ENCODE measurements at regions not wholly inside any gene's neighbourhood (a gene's known extent, or its start where the extent isn't known, plus 50 kb on each side); places are given as distances from the start of the nearest gene placed in this dataset.

DNA sequence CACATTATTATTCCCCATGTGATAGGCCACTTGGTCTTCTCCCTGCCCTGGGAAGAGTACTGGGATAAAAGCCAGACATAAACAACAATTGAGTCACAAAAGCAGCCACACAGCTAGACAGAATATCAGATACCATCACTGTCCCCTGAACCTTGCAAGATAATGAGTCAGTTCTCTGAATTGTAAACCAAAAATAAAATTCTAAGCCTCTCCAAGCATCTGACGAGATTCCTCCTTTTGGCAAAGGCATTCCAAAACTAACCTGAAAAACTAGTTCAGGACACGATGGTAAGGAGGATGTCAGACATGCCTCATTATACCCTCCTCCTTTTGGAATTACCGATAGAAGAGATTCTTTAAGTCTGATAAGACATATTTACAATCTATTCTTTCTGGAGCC is 450.7 kb downstream of the HTR7 start:
- in situ Hi-C loops (cut with HindIII; ENCODE audit: extremely low pct_ligation_motif_present, low pct_unique_long_range_greater_than_20kb) = no loop called here
- no peak overlapping the region for H3K4me2 ChIP-seq (ENCODE audit: low read depth, low read length)
- DNase-seq (ENCODE audit: low spot score) (no peak), ATAC-seq (no peak), FAIRE-seq (no peak)
- no peak overlapping the region for H3K4me3 ChIP-seq (replicated peaks in 1 of 3; ENCODE audit: insufficient read depth in 1 of 3, low read depth in 2 of 3, low read length in 3 of 3)
- no peak overlapping the region for H3K9ac ChIP-seq (ENCODE audit: insufficient read depth, low read depth, low read length)
- no peaks in the 10 kb centered on the region for H3K4me1 ChIP-seq (ENCODE audit: insufficient read depth, low read length)
- TF ChIP-seq ARID2 (CRISPR knock-in tag; IDR thresholded peaks at IDR 0.05; ENCODE audit: borderline replicate concordance) = no peak
- no peak for TF ChIP-seq ZNF672 (CRISPR knock-in tag; IDR thresholded peaks at IDR 0.05)
- no peak for TF ChIP-seq AGO1 (IDR thresholded peaks at IDR 0.05; ENCODE audit: low read depth, low read length, poor library complexity, severe bottlenecking)
- no peak for TF ChIP-seq KDM5A (IDR thresholded peaks at IDR 0.05; ENCODE audit: borderline replicate concordance, low read length)
- TF ChIP-seq, protein P1, sequence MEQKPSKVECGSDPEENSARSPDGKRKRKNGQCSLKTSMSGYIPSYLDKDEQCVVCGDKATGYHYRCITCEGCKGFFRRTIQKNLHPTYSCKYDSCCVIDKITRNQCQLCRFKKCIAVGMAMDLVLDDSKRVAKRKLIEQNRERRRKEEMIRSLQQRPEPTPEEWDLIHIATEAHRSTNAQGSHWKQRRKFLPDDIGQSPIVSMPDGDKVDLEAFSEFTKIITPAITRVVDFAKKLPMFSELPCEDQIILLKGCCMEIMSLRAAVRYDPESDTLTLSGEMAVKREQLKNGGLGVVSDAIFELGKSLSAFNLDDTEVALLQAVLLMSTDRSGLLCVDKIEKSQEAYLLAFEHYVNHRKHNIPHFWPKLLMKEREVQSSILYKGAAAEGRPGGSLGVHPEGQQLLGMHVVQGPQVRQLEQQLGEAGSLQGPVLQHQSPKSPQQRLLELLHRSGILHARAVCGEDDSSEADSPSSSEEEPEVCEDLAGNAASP (CRISPR knock-in tag; IDR thresholded peaks at IDR 0.05; ENCODE audit: borderline replicate concordance) = no peak
- TF ChIP-seq KLF11 (CRISPR knock-in tag; IDR thresholded peaks at IDR 0.05) = no peak
- no peak for TF ChIP-seq MTA3 (CRISPR knock-in tag; IDR thresholded peaks at IDR 0.05)
- TF ChIP-seq HNRNPUL1 (IDR thresholded peaks at IDR 0.05; ENCODE audit: low read depth, low read length) = no peak
- no peak for TF ChIP-seq FOSL1 (CRISPR knock-in tag; IDR thresholded peaks at IDR 0.05; ENCODE audit: borderline replicate concordance)
- H4K20me1 ChIP-seq (ENCODE audit: insufficient read depth, low read length) = no peaks in the 10 kb centered on the region
- ChIA-PET CTCF (ENCODE audit: low intra/inter-chr PET ratio, low total read pairs) (no interaction called here), POLR2A (no interaction called here)
- intact Hi-C loops (cut with micrococcal nuclease; ENCODE audit: unreplicated experiment) = no loop called here
- no peaks in the 10 kb centered on the region for H3K36me3 ChIP-seq (replicated peaks in 1 of 2; ENCODE audit: control insufficient read depth in 1 of 2, insufficient read depth in 2 of 2, low read length in 2 of 2)
- no peaks in the 10 kb centered on the region for H3K79me2 ChIP-seq (ENCODE audit: insufficient read depth, low read length)
- no peak overlapping the region for H3K27ac ChIP-seq (ENCODE audit: extremely low read length, insufficient read depth, low read length)
- peaks cover 11% of the 10 kb centered on the region for H3K9me3 ChIP-seq (ENCODE audit: low read length)
- no TSS peak for BruUV-seq (replicated peaks)
- no peak overlapping the region for H2AFZ ChIP-seq (ENCODE audit: low read length)
- 4% methylated on average over 3 of the region's 3 CpGs for WGBS (ENCODE audit: low lambda C conversion rate)
- H3K27me3 ChIP-seq (ENCODE audit: control insufficient read depth in 1 of 2, insufficient read depth in 2 of 2, low read length in 2 of 2) = no peaks in the 10 kb centered on the region

DNA sequence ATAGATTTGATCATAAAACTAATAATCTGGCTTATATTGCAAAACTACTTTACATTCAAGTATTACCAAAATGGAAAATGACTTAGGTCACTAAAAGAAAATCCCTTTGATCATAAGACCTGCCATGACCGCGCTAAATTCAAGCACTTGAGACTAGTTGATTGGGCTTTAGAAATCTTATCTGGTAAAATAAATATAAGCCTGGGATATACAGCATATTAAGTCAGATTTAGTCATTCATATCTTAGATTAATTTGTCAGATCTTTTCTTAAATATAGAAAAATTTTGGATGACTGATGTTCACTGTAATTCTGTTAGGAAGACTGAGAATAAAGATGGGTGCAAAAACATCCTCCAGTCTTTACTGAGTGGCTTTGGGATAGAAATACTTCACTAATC is 450.0 kb downstream of the HTR7 start:
- ATAC-seq (no peak), DNase-seq (ENCODE audit: low spot score) (no peak), FAIRE-seq (no peak)
- no peak overlapping the region for H3K9ac ChIP-seq (ENCODE audit: insufficient read depth, low read depth, low read length)
- H3K4me1 ChIP-seq (ENCODE audit: insufficient read depth, low read length) = no peaks in the 10 kb centered on the region
- no peak overlapping the region for H3K4me3 ChIP-seq (replicated peaks in 1 of 3; ENCODE audit: insufficient read depth in 1 of 3, low read depth in 2 of 3, low read length in 3 of 3)
- intact Hi-C loops (cut with micrococcal nuclease; ENCODE audit: unreplicated experiment) (no loop called here), in situ Hi-C loops (cut with HindIII; ENCODE audit: extremely low pct_ligation_motif_present, low pct_unique_long_range_greater_than_20kb) (no loop called here)
- no peak overlapping the region for H3K4me2 ChIP-seq (ENCODE audit: low read depth, low read length)
- H3K79me2 ChIP-seq (ENCODE audit: insufficient read depth, low read length) = no peaks in the 10 kb centered on the region
- WGBS (ENCODE audit: low lambda C conversion rate) = 47% methylated on average over 2 of the region's 2 CpGs
- no peaks in the 10 kb centered on the region for H3K36me3 ChIP-seq (replicated peaks in 1 of 2; ENCODE audit: control insufficient read depth in 1 of 2, insufficient read depth in 2 of 2, low read length in 2 of 2)
- no TSS peak for BruUV-seq (replicated peaks)
- POLR2A ChIA-PET = no interaction called here
- H2AFZ ChIP-seq (ENCODE audit: low read length) = no peak overlapping the region
- H4K20me1 ChIP-seq (ENCODE audit: insufficient read depth, low read length) = no peaks in the 10 kb centered on the region
- H3K9me3 ChIP-seq (ENCODE audit: low read length) = peaks cover 11% of the 10 kb centered on the region
- no peaks in the 10 kb centered on the region for H3K27me3 ChIP-seq (ENCODE audit: control insufficient read depth in 1 of 2, insufficient read depth in 2 of 2, low read length in 2 of 2)
- no peak overlapping the region for H3K27ac ChIP-seq (ENCODE audit: extremely low read length, insufficient read depth, low read length)
- CTCF ChIA-PET (ENCODE audit: low intra/inter-chr PET ratio, low total read pairs) = no interaction called here
- TF ChIP-seq, protein P2, sequence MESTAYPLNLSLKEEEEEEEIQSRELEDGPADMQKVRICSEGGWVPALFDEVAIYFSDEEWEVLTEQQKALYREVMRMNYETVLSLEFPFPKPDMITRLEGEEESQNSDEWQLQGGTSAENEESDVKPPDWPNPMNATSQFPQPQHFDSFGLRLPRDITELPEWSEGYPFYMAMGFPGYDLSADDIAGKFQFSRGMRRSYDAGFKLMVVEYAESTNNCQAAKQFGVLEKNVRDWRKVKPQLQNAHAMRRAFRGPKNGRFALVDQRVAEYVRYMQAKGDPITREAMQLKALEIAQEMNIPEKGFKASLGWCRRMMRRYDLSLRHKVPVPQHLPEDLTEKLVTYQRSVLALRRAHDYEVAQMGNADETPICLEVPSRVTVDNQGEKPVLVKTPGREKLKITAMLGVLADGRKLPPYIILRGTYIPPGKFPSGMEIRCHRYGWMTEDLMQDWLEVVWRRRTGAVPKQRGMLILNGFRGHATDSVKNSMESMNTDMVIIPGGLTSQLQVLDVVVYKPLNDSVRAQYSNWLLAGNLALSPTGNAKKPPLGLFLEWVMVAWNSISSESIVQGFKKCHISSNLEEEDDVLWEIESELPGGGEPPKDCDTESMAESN (CRISPR knock-in tag; conservative IDR thresholded peaks at IDR 0.05) = no peak
- TF ChIP-seq U2AF1 (optimal IDR thresholded peaks at IDR 0.05; ENCODE audit: low read depth, low read length) (no peak), ZBTB38 (CRISPR knock-in tag; IDR thresholded peaks at IDR 0.05) (no peak), MTF2 (CRISPR knock-in tag; IDR thresholded peaks at IDR 0.05; ENCODE audit: borderline replicate concordance) (no peak), ZNF883 (CRISPR knock-in tag; IDR thresholded peaks at IDR 0.05; ENCODE audit: not compliant biosample characterization) (no peak), PAX8 (CRISPR knock-in tag; IDR thresholded peaks at IDR 0.05; ENCODE audit: borderline replicate concordance) (no peak), TGIF2 (CRISPR knock-in tag; IDR thresholded peaks at IDR 0.05) (no peak)
- TF ChIP-seq, protein P3, sequence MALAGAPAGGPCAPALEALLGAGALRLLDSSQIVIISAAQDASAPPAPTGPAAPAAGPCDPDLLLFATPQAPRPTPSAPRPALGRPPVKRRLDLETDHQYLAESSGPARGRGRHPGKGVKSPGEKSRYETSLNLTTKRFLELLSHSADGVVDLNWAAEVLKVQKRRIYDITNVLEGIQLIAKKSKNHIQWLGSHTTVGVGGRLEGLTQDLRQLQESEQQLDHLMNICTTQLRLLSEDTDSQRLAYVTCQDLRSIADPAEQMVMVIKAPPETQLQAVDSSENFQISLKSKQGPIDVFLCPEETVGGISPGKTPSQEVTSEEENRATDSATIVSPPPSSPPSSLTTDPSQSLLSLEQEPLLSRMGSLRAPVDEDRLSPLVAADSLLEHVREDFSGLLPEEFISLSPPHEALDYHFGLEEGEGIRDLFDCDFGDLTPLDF (CRISPR knock-in tag; IDR thresholded peaks at IDR 0.05) = no peak

Data from HepG2 (cell line).